Parathyroid adenoma (tissue), 2 donors: ENCODE measurements at regions not wholly inside any gene's neighbourhood (a gene's known extent, or its start where the extent isn't known, plus 50 kb on each side); places are given as distances from the start of the nearest gene placed in this dataset.

Experiments
- H2AFZ ChIP-seq: fragments of 300-600 bp; sonication (generic); one replicate; pipeline ENCODE4 v1.7.0; 2017; ENCODE audit warnings: antibody characterized with exemption, mild to moderate bottlenecking
- H3K27ac ChIP-seq: fragments of 300-600 bp; sonication (generic); one replicate; pipeline ENCODE4 v1.7.0; 2017
- H3K27me3 ChIP-seq: fragments of 300-600 bp; sonication (generic); one replicate; pipeline ENCODE4 v1.7.0; 2017; ENCODE audit warnings: low read length; ENCODE audit not compliant: control insufficient read depth, insufficient read depth
- H3K36me3 ChIP-seq: fragments of 300-600 bp; sonication (generic); one replicate; pipeline ENCODE4 v1.7.0; 2017; ENCODE audit warnings: low read length; ENCODE audit not compliant: control insufficient read depth, insufficient read depth
- H3K4me1 ChIP-seq: fragments of 300-600 bp; sonication (generic); one replicate; pipeline ENCODE4 v1.7.0; 2017; ENCODE audit warnings: control low read depth
- H3K4me2 ChIP-seq: fragments of 300-600 bp; sonication (generic); one replicate; pipeline ENCODE4 v1.7.0; 2017; ENCODE audit warnings: low read length
- H3K4me3 ChIP-seq: fragments of 300-600 bp; sonication (generic); one replicate; pipeline ENCODE4 v1.7.0; 2017; ENCODE audit warnings: low read depth, low read length
- H3K79me2 ChIP-seq: fragments of 300-600 bp; sonication (generic); one replicate; pipeline ENCODE4 v1.7.0; 2017; ENCODE audit warnings: control low read depth
- H3K9ac ChIP-seq: fragments of 300-600 bp; sonication (generic); one replicate; pipeline ENCODE4 v1.7.0; 2017; ENCODE audit warnings: mild to moderate bottlenecking
- H3K9me3 ChIP-seq: fragments of 300-600 bp; sonication (generic); one replicate; pipeline ENCODE4 v1.7.0; 2017; ENCODE audit warnings: low read length; ENCODE audit not compliant: control insufficient read depth
- TF ChIP-seq, protein P1 (sequence below): fragments of 300-600 bp; sonication (generic); IDR thresholded peaks from one replicate; pipeline ENCODE4 v1.7.0; 2017; ENCODE audit warnings: antibody characterized with exemption, mild to moderate bottlenecking
- donor health status: primary hyperparathyroidism.

DNA sequence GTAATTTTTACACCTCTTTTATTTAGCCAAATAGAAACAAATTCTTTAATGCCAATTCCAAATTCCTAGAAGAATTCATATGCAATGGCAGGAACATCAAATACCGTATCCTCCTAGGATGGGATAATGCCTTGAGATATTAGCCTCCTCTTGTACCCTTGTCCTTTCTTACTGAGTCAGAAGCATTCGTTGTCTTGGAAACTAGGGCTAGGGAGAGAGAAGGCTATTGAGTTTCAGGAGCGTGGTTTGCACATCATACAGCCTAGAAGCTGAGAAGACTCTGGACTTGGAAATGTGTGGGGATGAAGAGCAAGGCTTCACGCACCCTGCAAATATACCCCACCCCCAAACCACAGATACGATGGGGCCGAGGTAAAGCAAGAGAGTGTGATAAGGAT is 300.7 kb downstream of the SP3 start:
- TF ChIP-seq, protein P1, sequence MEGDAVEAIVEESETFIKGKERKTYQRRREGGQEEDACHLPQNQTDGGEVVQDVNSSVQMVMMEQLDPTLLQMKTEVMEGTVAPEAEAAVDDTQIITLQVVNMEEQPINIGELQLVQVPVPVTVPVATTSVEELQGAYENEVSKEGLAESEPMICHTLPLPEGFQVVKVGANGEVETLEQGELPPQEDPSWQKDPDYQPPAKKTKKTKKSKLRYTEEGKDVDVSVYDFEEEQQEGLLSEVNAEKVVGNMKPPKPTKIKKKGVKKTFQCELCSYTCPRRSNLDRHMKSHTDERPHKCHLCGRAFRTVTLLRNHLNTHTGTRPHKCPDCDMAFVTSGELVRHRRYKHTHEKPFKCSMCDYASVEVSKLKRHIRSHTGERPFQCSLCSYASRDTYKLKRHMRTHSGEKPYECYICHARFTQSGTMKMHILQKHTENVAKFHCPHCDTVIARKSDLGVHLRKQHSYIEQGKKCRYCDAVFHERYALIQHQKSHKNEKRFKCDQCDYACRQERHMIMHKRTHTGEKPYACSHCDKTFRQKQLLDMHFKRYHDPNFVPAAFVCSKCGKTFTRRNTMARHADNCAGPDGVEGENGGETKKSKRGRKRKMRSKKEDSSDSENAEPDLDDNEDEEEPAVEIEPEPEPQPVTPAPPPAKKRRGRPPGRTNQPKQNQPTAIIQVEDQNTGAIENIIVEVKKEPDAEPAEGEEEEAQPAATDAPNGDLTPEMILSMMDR: no peak
- no peaks in the 10 kb centered on the region for H3K27me3 ChIP-seq
- H3K9ac ChIP-seq: no peak overlapping the region
- no peaks in the 10 kb centered on the region for H3K36me3 ChIP-seq
- H3K9me3 ChIP-seq: no peaks in the 10 kb centered on the region
- H3K4me1 ChIP-seq: no peaks in the 10 kb centered on the region
- H3K4me2 ChIP-seq: no peak overlapping the region
- no peak overlapping the region for H3K27ac ChIP-seq
- no peak overlapping the region for H2AFZ ChIP-seq
- H3K79me2 ChIP-seq: no peaks in the 10 kb centered on the region
- no peak overlapping the region for H3K4me3 ChIP-seq

DNA sequence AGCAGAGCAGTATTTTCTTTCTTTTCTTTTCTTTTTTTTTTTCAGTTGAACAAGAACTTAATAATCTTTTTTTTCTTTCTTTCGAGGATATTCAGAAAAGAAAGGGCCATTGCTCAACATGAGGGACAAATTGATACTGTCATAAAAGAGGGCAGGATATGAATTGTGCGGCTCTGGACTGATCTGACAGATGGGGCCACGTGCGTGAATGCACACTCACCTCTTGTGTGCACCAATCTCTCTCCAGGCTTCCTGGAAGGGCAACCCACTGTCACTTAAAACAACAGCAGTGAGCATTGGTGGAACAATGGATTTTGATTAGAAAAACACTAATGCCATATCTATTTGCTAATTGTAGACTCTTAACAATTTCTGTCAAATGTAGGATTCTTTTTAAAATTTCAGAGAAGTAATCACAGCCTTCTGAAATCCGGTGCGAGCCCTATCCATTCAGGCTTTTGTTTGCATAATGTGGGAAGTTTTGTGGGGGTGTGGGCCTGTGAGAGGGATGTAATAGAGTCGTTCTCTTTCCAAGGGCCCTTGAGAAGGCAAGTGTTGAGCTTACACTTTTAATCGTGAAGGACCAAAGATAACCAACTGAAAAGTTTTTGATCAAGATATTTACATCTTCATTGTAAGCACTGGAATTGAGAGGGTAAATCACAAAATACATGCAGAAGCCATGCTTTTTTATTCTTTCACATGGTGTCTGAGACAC is 298.8 kb downstream of the SP3 start:
- no peak overlapping the region for H3K9ac ChIP-seq
- H3K4me3 ChIP-seq: no peak overlapping the region
- no peaks in the 10 kb centered on the region for H3K27me3 ChIP-seq
- H3K79me2 ChIP-seq: no peaks in the 10 kb centered on the region
- no peaks in the 10 kb centered on the region for H3K36me3 ChIP-seq
- TF ChIP-seq, protein P1: no peak
- no peaks in the 10 kb centered on the region for H3K9me3 ChIP-seq
- H2AFZ ChIP-seq: no peak overlapping the region
- H3K27ac ChIP-seq: no peak overlapping the region
- no peak overlapping the region for H3K4me2 ChIP-seq
- H3K4me1 ChIP-seq: no peaks in the 10 kb centered on the region

DNA sequence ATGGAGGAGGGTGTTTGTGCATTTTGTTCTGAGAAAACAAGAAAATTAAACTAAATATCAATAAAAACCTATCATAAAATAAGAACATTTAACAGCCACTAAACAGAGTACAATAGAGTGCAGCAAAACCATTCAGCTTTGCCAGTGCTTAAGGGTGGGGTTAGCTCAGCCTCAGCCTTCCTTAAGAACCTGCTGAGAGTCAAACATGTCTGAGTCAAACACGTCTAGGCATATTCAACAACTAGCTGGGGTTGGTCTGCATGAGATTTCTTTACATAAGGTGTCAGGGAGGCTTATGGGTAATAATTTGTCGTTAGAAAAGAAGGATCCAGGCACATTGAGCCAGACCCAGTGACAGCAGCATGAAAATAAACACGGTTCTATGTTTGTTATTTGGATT is 298.2 kb downstream of the SP3 start:
- Histone ChIP-seq H3K27me3 (no peaks in the 10 kb centered on the region), H3K9ac (no peak overlapping the region), H2AFZ (no peak overlapping the region), H3K79me2 (no peaks in the 10 kb centered on the region), H3K36me3 (no peaks in the 10 kb centered on the region), H3K9me3 (no peaks in the 10 kb centered on the region), H3K27ac (no peak overlapping the region), H3K4me2 (no peak overlapping the region), H3K4me3 (no peak overlapping the region), H3K4me1 (no peaks in the 10 kb centered on the region)
- TF ChIP-seq, protein P1: no peak

DNA sequence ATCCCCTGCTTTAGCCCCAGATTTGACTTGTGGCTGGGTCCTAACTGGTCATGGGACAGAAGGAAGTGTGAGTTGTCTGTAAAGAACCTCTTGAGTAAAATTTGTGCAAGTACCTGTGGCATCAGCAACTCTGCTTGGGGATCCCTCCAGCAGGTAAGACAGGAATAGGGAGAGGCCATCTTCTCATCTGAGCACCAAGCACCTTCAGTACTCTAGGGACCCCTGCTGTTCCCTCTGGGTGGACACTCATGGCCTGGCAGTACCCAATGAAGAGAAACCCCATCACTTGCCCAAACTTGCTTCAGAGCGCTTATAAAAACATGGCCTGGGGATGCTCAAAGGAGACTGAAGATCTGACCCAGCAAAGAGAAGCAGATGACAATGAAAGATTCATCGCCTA is 297.8 kb downstream of the SP3 start:
- no peaks in the 10 kb centered on the region for H3K36me3 ChIP-seq
- H3K4me2 ChIP-seq: no peak overlapping the region
- H3K4me3 ChIP-seq: no peak overlapping the region
- H3K27me3 ChIP-seq: no peaks in the 10 kb centered on the region
- H3K27ac ChIP-seq: no peak overlapping the region
- TF ChIP-seq, protein P1: no peak
- H2AFZ ChIP-seq: no peak overlapping the region
- H3K79me2 ChIP-seq: no peaks in the 10 kb centered on the region
- no peaks in the 10 kb centered on the region for H3K9me3 ChIP-seq
- no peaks in the 10 kb centered on the region for H3K4me1 ChIP-seq
- H3K9ac ChIP-seq: no peak overlapping the region

DNA sequence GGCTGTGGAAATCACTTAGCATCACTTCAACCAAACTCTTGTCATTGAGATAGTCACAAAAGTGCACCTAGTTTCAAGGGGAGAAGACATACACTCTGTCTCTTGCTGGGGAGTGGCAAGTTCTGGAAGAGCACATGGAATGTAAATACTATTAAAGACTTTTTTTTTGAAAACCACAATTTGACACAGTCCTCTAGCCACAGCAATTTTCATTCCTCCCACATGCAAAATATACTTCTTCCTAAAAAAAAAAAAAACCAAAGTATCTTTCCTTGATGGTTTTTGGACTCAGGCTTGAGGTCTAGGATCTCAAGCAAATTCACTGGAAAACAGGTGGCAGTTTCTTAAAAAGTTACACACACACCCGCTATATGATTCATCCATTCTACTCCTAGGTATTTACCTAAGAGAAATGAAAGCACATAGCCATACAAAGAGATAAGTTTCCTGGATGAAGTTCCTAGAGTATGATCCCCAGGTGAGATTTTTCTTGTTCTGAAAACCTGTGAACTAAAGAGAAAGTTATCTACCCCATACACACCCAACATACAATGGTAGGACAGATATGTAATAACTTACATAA is 295.8 kb downstream of the SP3 start:
- no peaks in the 10 kb centered on the region for H3K79me2 ChIP-seq
- H3K9me3 ChIP-seq: no peaks in the 10 kb centered on the region
- no peaks in the 10 kb centered on the region for H3K36me3 ChIP-seq
- no peak overlapping the region for H3K9ac ChIP-seq
- no peak overlapping the region for H2AFZ ChIP-seq
- H3K27ac ChIP-seq: no peak overlapping the region
- no peaks in the 10 kb centered on the region for H3K4me1 ChIP-seq
- H3K4me2 ChIP-seq: no peak overlapping the region
- no peaks in the 10 kb centered on the region for H3K27me3 ChIP-seq
- H3K4me3 ChIP-seq: no peak overlapping the region
- TF ChIP-seq, protein P1: no peak
